GM19372 (cell line): ENCODE measurements at regions not wholly inside any gene's neighbourhood (a gene's known extent, or its start where the extent isn't known, plus 50 kb on each side); places are given as distances from the start of the nearest gene placed in this dataset.
"Not testable (repeated sequence)": the region's sequence is repeated elsewhere in the genome, so short reads cannot be mapped to it uniquely, and the experiment has no call there.

ENCODE experiments used
- ATAC-seq: cut with Tn5 transposase; IDR thresholded peaks from one replicate; pipeline ENCODE4 v1.9.1; 2021; ENCODE audit warnings: mild to moderate bottlenecking, low read depth, moderate library complexity; ENCODE audit not compliant: unreplicated experiment

DNA sequence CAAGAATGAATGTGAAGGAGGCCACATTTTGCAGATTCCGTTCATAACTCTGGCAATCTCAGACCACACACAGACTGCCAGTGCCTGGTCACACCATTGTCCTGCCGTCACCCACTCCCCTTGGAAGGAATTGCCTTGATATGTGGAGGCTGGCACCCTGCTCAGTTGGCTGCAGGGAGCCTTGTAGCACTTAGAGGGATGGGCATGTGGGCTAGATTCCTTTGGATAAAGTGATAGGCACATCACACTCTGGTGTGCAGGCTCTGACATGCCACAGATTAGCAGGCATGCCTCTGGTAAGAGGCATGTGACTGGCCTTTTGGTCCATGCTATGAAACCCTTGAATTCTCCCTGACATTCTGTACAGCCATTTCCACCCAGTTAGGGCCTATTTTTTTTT lies 254.6 kb upstream of the PIK3R1 start:
- ATAC-seq: no peak

DNA sequence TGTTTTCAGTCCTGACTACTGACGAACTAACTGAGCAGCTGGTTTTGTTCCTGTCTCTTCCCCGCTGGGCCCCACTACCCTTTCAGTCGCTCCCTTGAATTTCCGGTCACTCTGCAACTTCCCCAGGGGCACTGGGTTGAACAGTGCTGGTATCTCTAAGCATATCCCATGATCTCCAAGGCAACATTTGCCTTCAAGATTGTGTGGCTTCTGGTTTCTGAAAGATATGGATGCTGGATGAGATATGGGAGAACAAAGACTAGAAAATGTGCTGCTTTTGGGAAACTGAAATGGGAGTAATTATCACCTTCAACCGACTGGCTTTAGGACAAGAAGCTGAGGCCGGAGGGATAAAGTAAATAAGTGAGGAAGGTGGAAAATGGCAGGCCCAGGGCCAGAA lies 258.2 kb upstream of the PIK3R1 start:
- ATAC-seq: no peak

DNA sequence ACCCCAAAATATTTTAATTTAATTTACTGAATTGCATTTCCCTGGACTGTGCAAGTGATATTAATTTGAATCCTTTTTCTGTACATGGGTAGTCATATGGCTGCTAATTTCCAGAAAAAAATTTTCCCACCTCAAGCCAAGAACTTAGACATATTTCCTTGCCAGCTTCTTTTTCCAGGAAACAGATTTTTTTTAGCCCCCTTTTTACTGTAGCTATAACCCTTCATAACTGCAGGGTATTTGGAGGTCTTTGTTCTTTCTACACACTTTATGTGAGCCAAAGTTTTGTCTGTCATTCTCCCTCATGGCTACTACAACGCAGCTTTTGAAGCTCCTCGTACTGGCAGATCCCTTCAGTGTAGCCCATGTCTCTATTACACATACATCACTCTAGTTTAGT lies 261.2 kb upstream of the PIK3R1 start:
- ATAC-seq: no peak

DNA sequence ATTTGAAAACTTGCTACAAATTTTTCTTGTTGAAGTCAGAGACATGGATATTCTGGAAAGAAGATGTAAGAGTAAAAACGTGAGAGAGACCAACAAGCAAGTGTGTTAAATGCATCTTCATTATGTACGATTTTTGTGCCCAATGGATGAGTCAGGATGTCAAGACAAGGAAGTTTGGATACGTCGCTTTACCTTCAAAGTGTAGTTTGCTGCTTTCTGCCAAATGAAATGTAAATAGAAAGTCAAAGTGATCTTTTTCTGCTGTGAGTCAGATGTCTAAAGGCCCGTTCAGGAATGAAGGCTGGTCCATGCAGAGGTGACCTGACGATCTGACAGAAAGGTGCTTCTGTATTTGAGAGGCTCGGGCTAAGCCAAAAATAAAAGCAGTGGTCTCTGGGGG lies 273.1 kb upstream of the PIK3R1 start:
- ATAC-seq: no peak

DNA sequence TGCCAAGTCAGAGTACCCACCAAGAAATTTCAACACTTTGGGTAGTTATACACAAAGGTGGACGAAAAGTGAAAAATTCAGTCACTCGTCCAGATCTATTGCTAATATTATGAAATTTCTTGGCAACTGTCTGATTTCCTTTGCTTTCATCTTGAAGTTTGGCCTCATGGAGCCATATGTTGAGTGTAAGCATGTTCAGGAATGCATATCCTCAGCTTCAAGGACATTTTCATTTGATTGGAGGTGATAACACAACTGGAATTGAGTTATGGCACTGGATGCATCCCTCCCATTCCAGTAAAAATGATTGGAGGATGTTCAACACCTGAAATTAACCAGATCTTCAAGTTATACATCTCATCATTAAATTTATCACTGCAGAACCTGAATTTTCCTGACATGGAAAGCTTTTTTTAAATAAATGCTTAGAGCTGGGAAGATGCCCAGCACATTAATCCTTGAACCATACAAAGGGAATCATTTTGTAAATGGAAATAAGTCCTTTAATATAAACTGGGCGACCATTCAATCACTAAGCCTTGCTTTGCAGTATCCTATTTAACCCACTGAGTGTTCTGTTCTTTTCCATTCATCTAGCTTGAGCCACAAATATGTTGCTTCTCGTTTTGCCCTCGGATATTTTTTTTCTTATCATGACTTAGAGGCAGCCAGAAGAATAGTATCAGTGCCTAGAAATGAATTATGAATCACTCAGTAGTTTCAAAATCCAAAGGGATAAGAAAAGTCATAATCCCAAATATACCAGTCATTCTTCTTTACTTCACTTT lies 273.7 kb upstream of the PIK3R1 start:
- ATAC-seq: no peak

DNA sequence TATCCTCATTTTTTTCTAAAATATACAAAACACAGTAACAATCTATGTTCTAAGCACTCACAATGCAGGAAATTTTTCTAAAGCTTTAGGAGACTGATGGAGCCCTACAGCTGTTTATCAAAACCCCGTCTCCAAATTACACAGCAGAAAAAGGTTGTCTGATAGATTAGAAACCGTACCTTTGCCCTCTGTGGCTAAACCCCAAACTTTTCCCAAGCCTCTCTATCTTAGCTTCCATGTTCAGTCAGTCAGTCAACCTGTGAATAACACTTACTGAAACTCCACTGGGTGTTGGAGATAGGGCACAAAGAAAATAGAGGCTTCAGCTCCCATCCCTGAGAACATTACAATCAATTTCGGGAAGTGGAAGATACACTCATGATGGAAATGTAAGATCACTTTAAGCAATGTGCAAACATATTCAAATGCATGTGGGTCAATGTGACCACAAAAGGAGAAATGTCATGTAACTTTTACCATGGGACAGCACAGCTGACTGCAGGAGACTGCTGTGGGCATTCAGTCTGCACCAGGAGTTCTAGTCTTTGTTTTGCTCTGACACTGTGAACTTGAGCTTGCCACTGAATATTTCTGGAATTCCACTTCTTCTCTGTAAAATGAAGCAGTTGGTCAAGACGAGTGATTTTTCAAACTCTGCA lies 279.5 kb upstream of the PIK3R1 start:
- no peak for ATAC-seq

DNA sequence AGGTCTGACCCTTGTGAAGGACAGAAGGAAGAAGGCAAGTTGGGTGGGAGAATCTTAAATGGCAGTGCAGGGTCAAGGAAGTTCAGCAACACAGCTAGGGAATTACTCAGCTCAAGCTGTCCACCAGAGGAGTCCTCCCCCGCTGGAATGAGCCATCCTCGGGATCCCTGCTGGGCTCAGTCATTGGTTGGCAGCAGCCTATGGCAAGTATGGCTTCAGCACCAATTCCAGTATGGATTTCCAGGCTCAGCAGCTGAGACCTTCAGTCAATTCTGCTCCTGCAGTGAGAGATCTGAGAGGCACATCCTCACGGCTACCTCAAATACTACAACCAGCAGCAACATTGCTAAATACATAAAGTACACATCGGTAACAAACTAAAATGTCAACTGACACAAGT lies 280.6 kb upstream of the PIK3R1 start:
- ATAC-seq: no peak

DNA sequence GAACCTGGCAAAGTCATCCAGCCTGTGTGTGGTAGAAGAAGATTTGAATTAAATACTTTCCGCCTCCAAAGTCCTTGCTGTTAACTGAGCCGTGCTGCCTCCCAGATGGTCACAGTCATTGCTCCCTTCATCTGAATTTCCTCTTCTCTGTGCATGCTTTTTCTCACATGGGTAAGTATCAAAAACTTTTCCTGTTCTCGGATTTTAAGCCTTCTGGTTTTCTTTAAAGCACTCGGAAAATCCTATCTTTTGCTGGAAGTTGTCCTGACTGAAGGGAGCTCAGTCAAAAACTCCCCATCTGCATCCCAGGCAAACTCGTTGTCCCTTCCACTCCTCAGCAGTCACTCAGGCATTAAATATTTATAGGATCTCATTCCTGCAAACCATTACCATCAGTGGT lies 290.0 kb upstream of the PIK3R1 start:
- ATAC-seq: no peak

DNA sequence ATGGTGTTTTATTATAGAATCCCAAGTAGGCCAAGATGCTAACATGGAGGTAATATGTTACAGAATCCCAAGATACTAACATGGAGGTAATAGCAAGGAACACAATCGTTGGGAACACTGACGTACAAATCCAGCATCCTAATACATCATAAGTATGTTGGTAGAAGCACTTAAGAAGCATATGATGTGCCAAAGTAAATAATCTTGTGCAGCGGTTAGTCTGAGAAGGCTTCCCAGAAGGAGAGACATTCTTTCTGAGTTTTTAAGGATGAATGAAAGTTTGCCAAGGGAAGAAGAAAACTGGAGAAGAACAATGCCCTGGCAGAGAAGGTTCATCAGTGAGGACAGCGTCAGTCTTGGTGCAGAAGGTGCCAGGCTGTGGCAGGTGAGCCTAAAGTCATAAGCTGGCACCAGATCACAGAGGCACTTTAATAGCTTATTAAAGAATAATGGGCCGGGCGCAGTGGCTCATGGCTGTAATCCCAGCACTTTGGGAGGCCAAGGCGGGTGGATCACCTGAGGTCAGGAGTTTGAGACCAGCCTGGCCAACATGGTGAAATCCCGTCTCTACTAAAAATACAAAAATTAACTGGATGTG lies 294.5 kb upstream of the PIK3R1 start:
- ATAC-seq: no peak

DNA sequence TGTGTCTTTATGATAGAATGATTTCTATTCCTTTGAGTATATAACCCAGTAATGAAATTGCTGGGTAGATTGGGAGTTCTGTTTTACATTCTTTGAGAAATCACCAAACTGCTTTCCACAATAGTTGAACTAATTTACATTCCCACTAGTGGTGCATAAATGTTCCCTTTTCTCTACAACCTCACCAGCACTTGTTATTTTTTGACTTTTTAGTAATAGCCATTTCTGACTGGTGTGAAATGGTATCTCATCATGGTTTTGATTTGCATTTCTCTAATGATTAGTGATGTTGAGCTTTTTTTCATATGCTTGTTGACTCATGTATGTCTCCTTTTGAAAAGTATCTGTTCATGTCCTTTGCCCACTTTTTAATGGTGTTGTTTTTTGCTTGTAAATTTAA lies 296.0 kb upstream of the PIK3R1 start:
- not testable (repeated sequence) for ATAC-seq

DNA sequence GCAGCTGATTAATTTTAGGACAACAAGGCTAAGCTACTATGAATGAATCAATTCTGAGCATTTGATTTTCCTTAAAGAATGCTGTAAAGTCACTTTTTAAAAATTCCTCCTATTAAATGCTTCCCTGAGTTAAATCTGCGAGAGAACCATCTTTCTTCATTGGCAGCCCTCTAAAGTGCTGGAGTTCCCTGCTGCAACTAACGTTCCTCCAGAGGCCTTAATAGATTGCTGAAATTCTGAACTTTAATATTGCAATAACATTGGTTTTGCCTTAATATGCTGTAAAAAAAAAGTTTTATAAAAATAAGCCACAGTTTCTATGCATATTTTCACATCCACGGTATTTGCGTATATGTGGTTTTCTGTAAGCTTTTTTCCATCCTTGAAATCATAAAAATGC lies 298.0 kb upstream of the PIK3R1 start:
- no peak for ATAC-seq

DNA sequence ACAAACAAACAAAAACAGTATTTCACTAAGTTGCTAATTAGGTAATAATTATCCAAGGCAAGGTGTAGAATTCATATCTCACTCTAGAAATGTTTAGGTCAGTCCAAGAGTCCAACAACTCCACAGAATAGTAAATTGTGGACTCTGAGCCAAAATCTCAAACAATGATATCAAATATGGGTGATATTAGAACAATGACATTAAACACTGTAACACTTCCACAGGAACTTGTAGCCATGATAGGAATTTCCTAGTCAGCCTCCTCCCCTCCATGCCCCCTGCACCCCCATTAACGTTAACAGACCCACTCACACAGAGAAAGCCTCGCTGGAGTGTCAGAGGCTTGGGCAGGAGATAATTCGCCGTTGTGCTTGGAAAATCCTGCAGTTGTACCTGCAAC lies 305.0 kb upstream of the PIK3R1 start:
- no peak for ATAC-seq

DNA sequence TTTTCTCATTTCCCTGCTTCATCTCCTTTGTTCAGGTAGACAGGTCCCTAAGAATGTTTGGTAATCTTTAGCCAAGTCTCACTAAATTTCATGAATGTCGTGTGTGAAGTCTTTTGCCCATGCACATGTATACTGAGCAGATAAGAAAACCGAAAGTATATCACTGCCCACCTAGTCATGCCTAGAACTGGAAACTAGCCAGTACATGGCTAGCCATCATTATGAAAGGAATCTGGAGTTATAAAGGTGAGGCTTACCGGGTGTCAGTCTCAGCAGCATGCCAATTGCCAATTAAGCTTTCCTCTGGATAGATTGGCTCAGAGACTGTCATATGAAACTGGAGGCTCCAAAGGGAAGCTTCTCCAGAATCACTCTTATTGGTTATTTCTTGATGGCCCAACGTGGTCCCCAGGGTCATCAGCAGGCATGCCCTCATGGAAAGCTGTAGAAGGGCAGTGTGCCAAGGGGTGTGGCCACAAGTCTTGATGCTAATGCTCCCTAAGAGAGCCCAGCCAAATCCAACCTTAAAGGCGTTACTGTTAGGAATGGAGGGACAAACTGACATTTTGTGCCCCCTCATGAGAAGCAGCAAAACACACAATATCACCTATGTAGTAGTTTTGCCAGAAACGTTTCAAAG lies 307.3 kb upstream of the PIK3R1 start:
- ATAC-seq: no peak

DNA sequence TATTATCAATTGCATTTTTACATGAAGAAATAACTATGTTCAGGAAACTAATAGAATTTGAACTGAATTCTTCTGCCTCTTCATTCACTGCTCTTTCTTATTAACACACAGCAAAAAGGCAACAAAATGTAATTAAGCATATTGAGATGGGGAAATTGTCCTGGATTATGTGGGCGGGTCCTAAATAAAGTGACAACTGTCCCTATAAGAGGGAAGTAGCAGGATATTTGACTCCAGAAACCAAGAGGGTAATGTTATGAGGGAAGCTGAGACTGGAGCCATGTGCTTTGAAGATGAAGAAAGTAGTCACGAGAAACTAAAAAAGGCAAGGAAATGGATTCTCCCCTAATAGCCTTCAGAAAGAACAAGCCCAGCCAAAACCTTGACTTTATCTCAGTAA lies 311.2 kb upstream of the PIK3R1 start:
- ATAC-seq: no peak

DNA sequence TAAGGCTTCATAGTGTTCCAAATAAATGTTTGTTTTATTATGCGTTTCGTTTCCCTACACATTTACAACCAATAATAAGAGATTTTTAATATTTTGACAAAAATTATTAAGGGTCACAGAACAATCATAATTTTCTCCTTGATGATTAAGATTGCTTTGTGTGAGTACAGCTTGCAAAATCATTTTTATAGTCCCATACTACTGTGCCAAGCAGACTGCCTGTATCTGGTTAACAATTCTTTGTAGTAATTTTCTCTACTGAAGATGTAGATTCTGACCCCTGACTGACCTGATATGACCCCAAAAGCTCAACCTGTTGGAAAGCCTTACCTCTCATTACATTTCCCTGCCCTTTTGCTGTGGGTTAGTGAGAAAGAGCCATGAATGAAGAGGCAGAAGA lies 311.9 kb upstream of the PIK3R1 start:
- no peak for ATAC-seq

DNA sequence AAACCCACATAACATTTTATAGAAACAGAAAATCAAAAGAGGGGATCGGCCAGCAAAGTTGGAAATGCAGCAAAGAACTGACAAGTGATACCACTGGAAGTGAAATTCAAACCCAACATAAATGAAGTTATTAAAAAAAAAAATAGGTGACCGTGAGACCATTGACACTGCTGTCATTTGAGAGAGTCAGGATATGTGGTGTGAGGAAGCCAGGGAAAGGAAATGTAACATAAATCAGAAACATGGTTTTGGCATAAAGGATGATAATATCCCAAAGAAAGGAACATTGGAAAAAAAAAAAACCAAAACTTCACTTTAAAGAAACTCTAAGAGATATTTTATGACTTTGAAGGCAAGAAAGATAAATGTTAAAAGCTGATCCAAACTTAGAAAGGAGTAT lies 312.4 kb upstream of the PIK3R1 start:
- ATAC-seq: no peak

DNA sequence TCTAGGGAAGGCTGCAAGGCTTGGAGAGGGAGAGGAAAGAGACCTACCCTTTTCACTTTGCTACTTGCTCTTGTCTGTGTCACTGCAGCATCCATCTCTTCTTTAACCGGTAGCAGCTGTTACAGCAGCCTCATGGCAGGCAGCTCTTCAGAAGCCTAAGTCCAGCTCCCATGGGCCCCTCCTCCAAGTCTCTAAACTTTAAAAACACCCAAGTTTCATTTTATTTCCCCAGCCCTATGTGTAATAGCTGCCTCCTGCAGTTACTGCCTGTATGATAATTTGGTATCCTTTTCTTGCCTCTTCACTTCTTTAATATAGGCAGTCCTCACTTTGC lies 313.1 kb upstream of the PIK3R1 start:
- ATAC-seq: no peak

DNA sequence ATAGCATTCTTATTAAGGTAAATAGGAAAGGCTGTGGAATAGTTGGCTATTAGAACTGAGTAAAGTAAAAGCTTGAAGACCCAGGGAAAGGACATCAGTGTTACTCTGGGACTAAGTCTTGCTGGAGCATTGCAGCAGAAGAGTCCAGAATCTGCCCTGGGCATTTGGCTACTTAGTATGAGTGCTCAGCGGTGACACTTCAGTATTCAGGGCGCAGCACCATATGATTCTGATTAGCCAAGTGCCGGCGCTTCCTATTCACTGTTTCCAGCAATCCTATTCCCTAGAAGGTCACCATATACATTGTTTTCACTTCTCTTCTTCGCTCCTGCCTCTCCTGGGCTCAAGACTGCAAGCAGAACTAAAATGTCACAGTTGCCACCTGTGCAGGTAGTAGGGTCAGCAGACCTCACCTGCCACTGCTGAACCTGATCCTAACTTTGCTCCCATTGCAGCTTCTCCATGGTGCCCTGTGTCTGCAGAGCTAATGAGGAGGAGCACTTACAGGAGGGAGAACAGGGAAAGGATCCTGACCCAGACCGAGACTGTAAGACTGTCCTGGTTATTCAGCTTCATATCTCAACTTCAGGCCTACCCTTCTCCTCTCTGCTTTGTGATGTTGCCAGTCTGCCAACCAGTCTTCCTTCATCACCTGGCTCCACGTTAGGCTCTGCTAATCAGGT lies 313.6 kb upstream of the PIK3R1 start:
- no peak for ATAC-seq

DNA sequence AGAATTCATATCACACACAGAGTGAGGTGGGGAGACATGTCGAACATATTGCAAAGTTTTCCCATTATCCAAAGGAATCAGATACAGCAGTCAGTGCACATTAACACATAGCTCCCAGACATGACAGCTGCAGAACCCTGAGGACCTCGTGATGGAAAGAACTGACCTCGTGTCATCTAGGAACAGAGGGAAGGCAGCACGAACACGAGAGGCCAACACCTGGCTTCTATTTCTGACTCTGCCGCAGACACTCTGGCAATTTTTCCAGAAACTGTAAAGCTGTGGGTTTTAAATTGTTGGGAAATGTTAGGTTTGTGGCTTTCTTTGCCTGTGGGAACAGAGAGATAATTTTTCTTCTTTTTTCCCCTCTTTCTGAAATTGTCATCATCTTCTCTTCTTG lies 315.0 kb upstream of the PIK3R1 start:
- ATAC-seq: no peak

DNA sequence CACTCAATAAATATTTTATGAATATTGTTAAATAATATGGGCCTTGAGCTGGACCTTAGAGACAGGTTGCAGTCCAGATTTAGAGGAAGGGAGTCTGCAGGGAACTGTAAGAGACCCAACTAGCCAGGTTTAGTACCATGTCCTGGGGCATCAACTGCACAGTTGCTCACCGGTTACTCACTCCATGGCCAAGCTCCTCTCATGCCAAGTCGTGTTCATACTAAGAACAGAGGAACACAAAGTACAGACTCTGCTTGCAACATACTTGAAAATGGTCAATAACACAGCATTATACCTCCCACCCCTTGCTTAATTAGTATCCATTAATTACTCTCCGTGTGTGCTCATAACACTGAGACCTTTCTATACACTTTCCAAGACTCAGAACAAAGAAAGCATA lies 317.6 kb upstream of the PIK3R1 start:
- no peak for ATAC-seq

DNA sequence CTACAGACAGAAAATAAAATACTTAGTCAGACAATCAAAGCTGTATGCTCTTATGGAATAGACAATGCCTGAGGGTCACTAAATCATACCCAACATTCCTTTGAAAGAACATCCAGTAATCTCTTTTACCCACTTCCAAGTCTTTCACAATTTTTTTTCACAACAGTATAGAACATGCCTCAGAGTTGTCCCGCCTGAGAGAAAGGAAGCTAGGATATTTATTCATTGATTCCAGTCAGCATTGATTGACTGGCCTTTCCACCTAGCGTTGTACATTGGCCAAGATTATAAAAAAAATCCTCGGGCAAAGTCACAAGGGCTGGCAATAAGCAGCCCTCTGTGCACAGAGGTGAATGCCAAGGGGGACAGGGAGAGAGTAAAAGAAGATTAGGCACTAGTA lies 318.1 kb upstream of the PIK3R1 start:
- ATAC-seq: no peak
